ENCODE measurements at regions not wholly inside any gene's neighbourhood (a gene's known extent, or its start where the extent isn't known, plus 50 kb on each side); places are given as distances from the start of the nearest gene placed in this dataset.

DNA sequence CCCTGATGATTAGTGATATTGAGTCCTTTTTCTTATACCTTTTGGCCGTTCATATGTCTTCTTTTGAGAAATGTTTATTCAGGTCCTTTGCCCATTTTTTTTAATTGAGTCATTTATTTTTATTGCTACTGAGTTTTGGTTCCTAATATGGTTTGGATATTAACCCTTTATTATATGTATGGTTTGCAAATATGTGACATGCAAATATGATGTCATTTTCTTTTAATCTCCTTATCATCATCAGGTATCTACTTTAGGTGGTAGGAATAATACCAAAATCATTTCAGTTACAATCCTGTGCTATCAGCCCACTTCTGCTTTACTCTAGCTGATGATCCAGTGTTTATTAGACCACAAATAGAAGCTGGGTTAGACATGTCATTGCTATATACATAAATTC, 102.3 kb upstream of the TRPC7 start (continued):
- TF ChIP-seq, protein P1, sequence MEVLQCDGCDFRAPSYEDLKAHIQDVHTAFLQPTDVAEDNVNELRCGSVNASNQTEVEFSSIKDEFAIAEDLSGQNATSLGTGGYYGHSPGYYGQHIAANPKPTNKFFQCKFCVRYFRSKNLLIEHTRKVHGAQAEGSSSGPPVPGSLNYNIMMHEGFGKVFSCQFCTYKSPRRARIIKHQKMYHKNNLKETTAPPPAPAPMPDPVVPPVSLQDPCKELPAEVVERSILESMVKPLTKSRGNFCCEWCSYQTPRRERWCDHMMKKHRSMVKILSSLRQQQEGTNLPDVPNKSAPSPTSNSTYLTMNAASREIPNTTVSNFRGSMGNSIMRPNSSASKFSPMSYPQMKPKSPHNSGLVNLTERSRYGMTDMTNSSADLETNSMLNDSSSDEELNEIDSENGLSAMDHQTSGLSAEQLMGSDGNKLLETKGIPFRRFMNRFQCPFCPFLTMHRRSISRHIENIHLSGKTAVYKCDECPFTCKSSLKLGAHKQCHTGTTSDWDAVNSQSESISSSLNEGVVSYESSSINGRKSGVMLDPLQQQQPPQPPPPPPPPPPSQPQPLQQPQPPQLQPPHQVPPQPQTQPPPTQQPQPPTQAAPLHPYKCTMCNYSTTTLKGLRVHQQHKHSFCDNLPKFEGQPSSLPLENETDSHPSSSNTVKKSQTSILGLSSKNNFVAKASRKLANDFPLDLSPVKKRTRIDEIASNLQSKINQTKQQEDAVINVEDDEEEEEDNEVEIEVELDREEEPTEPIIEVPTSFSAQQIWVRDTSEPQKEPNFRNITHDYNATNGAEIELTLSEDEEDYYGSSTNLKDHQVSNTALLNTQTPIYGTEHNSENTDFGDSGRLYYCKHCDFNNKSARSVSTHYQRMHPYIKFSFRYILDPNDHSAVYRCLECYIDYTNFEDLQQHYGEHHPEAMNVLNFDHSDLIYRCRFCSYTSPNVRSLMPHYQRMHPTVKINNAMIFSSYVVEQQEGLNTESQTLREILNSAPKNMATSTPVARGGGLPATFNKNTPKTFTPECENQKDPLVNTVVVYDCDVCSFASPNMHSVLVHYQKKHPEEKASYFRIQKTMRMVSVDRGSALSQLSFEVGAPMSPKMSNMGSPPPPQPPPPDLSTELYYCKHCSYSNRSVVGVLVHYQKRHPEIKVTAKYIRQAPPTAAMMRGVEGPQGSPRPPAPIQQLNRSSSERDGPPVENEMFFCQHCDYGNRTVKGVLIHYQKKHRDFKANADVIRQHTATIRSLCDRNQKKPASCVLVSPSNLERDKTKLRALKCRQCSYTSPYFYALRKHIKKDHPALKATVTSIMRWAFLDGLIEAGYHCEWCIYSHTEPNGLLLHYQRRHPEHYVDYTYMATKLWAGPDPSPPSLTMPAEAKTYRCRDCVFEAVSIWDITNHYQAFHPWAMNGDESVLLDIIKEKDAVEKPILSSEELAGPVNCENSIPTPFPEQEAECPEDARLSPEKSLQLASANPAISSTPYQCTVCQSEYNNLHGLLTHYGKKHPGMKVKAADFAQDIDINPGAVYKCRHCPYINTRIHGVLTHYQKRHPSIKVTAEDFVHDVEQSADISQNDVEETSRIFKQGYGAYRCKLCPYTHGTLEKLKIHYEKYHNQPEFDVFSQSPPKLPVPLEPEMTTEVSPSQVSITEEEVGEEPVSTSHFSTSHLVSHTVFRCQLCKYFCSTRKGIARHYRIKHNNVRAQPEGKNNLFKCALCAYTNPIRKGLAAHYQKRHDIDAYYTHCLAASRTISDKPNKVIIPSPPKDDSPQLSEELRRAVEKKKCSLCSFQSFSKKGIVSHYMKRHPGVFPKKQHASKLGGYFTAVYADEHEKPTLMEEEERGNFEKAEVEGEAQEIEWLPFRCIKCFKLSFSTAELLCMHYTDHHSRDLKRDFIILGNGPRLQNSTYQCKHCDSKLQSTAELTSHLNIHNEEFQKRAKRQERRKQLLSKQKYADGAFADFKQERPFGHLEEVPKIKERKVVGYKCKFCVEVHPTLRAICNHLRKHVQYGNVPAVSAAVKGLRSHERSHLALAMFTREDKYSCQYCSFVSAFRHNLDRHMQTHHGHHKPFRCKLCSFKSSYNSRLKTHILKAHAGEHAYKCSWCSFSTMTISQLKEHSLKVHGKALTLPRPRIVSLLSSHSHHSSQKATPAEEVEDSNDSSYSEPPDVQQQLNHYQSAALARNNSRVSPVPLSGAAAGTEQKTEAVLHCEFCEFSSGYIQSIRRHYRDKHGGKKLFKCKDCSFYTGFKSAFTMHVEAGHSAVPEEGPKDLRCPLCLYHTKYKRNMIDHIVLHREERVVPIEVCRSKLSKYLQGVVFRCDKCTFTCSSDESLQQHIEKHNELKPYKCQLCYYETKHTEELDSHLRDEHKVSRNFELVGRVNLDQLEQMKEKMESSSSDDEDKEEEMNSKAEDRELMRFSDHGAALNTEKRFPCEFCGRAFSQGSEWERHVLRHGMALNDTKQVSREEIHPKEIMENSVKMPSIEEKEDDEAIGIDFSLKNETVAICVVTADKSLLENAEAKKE (CRISPR knock-in tag; IDR thresholded peaks at IDR 0.05): no peak
- no peak for TF ChIP-seq CREB1 (CRISPR knock-in tag; IDR thresholded peaks at IDR 0.05; ENCODE audit: low read depth)
- no peak for TF ChIP-seq ZNF331 (CRISPR knock-in tag; IDR thresholded peaks at IDR 0.05; ENCODE audit: low read depth)
- TF ChIP-seq, protein P2, sequence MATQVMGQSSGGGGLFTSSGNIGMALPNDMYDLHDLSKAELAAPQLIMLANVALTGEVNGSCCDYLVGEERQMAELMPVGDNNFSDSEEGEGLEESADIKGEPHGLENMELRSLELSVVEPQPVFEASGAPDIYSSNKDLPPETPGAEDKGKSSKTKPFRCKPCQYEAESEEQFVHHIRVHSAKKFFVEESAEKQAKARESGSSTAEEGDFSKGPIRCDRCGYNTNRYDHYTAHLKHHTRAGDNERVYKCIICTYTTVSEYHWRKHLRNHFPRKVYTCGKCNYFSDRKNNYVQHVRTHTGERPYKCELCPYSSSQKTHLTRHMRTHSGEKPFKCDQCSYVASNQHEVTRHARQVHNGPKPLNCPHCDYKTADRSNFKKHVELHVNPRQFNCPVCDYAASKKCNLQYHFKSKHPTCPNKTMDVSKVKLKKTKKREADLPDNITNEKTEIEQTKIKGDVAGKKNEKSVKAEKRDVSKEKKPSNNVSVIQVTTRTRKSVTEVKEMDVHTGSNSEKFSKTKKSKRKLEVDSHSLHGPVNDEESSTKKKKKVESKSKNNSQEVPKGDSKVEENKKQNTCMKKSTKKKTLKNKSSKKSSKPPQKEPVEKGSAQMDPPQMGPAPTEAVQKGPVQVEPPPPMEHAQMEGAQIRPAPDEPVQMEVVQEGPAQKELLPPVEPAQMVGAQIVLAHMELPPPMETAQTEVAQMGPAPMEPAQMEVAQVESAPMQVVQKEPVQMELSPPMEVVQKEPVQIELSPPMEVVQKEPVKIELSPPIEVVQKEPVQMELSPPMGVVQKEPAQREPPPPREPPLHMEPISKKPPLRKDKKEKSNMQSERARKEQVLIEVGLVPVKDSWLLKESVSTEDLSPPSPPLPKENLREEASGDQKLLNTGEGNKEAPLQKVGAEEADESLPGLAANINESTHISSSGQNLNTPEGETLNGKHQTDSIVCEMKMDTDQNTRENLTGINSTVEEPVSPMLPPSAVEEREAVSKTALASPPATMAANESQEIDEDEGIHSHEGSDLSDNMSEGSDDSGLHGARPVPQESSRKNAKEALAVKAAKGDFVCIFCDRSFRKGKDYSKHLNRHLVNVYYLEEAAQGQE (IDR thresholded peaks at IDR 0.05; ENCODE audit: unreplicated experiment): no peak
- TF ChIP-seq STAT1 (IDR thresholded peaks at IDR 0.05; ENCODE audit: unreplicated experiment): no peak

DNA sequence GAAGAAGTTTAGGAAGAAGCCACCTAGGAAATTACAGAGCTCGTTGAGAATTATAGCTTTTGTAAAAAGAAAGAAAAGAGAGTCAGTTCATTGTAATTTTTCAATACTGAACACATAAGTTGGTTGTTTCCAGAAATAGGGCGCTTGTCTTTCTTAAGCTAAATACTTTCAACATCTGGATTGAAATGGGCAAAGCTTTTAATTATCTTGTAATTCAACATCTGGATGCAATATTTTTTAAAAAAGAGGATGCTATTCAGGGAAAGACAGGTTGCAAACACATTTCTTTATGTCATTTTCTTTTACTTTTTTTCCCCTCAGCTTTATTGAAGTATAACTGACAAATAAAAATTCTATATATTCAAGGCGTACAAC, 100.7 kb upstream of the TRPC7 start:
- H3K4me3 Mint-ChIP-seq: peak overlapping the region; percentile 87
- no peak overlapping the region for H3K4me3 ChIP-seq
- peaks cover 24% of the 10 kb centered on the region for H3K4me1 Mint-ChIP-seq
- peaks cover 5% of the 10 kb centered on the region; the same call in 1 of the 2 replicates for H4K20me1 ChIP-seq (replicated peaks; ENCODE audit: insufficient read depth)
- H2AFZ ChIP-seq: no peak overlapping the region
- no peak overlapping the region for H3K27ac Mint-ChIP-seq
- DNase-seq (ENCODE audit: low spot score) (no peak), ATAC-seq (no peak)
- no peak overlapping the region for H3K27ac ChIP-seq (ENCODE audit: low read depth)
- peaks cover 3% of the 10 kb centered on the region for H3K27me3 Mint-ChIP-seq (ENCODE audit: insufficient read depth, low read depth, poor library complexity)
- H3K36me3 Mint-ChIP-seq (ENCODE audit: low read depth): peaks cover 21% of the 10 kb centered on the region
- no peaks in the 10 kb centered on the region for H3F3A ChIP-seq (replicated peaks; ENCODE audit: low read depth)
- peaks cover 46% of the 10 kb centered on the region for H3K79me2 ChIP-seq (replicated peaks; ENCODE audit: insufficient read depth)
- no peaks in the 10 kb centered on the region for H3K27me3 ChIP-seq (ENCODE audit: insufficient read depth)
- H3K36me3 ChIP-seq (ENCODE audit: insufficient read depth): no peaks in the 10 kb centered on the region
- H3K9me2 ChIP-seq (ENCODE audit: insufficient read depth): no peaks in the 10 kb centered on the region; the same call in 1 of the 2 replicates
- H3K9me3 Mint-ChIP-seq: peaks cover 3% of the 10 kb centered on the region; the same call in 1 of the 3 replicates
- H3K4me2 ChIP-seq: no peak overlapping the region; the same call in 1 of the 2 replicates
- H3K4me1 ChIP-seq (ENCODE audit: insufficient read depth): peaks cover 13% of the 10 kb centered on the region
- TF ChIP-seq CREB1 (CRISPR knock-in tag; IDR thresholded peaks at IDR 0.05; ENCODE audit: low read depth) (no peak), POLR2AphosphoS5 (IDR thresholded peaks at IDR 0.05; ENCODE audit: low read depth) (no peak), ZNF114 (CRISPR knock-in tag; IDR thresholded peaks at IDR 0.05) (no peak), ZNF331 (CRISPR knock-in tag; IDR thresholded peaks at IDR 0.05; ENCODE audit: low read depth) (no peak), STAT1 (IDR thresholded peaks at IDR 0.05; ENCODE audit: unreplicated experiment) (no peak)
- TF ChIP-seq, protein P2 (IDR thresholded peaks at IDR 0.05; ENCODE audit: unreplicated experiment): no peak

Data from GM23338 (cell line).